PC-3 (cell line): ENCODE measurements at regions not wholly inside any gene's neighbourhood (a gene's known extent, or its start where the extent isn't known, plus 50 kb on each side); places are given as distances from the start of the nearest gene placed in this dataset.

ENCODE experiments used
- CTCF ChIP-seq: fragments of 300-600 bp; sonication (generic); conservative IDR thresholded peaks from 2 replicates; pipeline ENCODE4 v1.5.1; 2017; ENCODE audit warnings: antibody characterized with exemption, low read depth, mild to moderate bottlenecking, low read length
- EZH2 ChIP-seq: fragments of 300-600 bp; sonication (generic); IDR thresholded peaks from one replicate; pipeline ENCODE4 v1.6.1; 2017; ENCODE audit warnings: antibody characterized with exemption, mild to moderate bottlenecking, low read length; ENCODE audit not compliant: unreplicated experiment
- EZH2phosphoT487 ChIP-seq: fragments of 300-600 bp; sonication (generic); IDR thresholded peaks from 2 replicates; pipeline ENCODE4 v1.6.1; 2018; ENCODE audit warnings: mild to moderate bottlenecking, antibody characterized with exemption, low read length, borderline replicate concordance

GRCh38 chr14:32015166-32015565 lies 61.9 kb upstream of the ARHGAP5 start:
- TF ChIP-seq CTCF = no peak
- TF ChIP-seq EZH2phosphoT487 = no peak
- no peak for TF ChIP-seq EZH2
